Right lobe of liver (tissue), 4 donors: ENCODE measurements at regions not wholly inside any gene's neighbourhood (a gene's known extent, or its start where the extent isn't known, plus 50 kb on each side); places are given as distances from the start of the nearest gene placed in this dataset.

ENCODE experiments used
- POLR2A ChIP-seq: fragments of 450-650 bp; IDR thresholded peaks from one replicate; pipeline ENCODE4 v1.6.1; 2017; ENCODE audit warnings: antibody characterized with exemption, mild to moderate bottlenecking
- TF ChIP-seq, protein P1 (sequence below), 4 donors: fragments of 200-600 bp in 3 of 4; fragments of 450-650 bp in 1 of 4; IDR thresholded peaks; one replicate each; pipeline versions ENCODE4 v1.5.1 to v1.8.0; 2016 to 2022; ENCODE audit warnings: antibody characterized with exemption in 4 of 4, mild to moderate bottlenecking in 2 of 4
- donor health status: DM: no; HTN: no; CAD: no.
- donor health status: DM: no; HTN: no; CAD: no.
- donor health status: DM: no; HTN: yes; CAD: no.

DNA sequence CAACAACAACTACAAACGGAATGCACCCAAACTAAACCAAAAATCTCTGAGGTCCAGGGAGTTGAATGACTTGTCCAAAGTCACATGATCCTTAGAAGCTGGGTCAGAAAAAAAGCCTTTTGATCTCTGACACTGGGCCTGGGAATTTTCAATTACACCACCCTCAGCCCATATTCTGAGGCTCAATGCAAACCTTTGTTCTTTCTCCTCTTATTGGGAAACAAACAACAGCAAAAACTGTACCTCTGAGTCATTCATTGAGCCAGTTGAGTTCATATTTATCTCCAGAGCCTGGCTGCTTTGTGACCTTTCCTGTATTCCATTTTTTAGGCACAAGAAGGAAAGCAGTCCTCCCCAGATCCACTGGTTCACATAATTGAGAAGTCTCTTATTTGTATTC is 51.2 kb upstream of the SORCS1 start:
- TF ChIP-seq, protein P1, sequence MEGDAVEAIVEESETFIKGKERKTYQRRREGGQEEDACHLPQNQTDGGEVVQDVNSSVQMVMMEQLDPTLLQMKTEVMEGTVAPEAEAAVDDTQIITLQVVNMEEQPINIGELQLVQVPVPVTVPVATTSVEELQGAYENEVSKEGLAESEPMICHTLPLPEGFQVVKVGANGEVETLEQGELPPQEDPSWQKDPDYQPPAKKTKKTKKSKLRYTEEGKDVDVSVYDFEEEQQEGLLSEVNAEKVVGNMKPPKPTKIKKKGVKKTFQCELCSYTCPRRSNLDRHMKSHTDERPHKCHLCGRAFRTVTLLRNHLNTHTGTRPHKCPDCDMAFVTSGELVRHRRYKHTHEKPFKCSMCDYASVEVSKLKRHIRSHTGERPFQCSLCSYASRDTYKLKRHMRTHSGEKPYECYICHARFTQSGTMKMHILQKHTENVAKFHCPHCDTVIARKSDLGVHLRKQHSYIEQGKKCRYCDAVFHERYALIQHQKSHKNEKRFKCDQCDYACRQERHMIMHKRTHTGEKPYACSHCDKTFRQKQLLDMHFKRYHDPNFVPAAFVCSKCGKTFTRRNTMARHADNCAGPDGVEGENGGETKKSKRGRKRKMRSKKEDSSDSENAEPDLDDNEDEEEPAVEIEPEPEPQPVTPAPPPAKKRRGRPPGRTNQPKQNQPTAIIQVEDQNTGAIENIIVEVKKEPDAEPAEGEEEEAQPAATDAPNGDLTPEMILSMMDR (IDR thresholded peaks at IDR 0.05) = no peak
- no peak for TF ChIP-seq POLR2A
